ENCODE measurements at regions not wholly inside any gene's neighbourhood (a gene's known extent, or its start where the extent isn't known, plus 50 kb on each side); places are given as distances from the start of the nearest gene placed in this dataset.
"Not testable (repeated sequence)": the region's sequence is repeated elsewhere in the genome, so short reads cannot be mapped to it uniquely, and the experiment has no call there.

- FAIRE-seq (no peak), DNase-seq (ENCODE audit: insufficient read length, low spot score) (no peak)
Observed at GRCh38 chr9:110077925-110078324, 130.0 kb downstream of the C9orf152 start.

GRCh38 chr9:110078604-110079003, 129.4 kb downstream of the C9orf152 start:
- no peak for DNase-seq (ENCODE audit: insufficient read length, low spot score)
- FAIRE-seq = no peak

- DNase-seq (ENCODE audit: insufficient read length, low spot score) = no peak
Observed at GRCh38 chr9:110081395-110081794, 126.6 kb downstream of the C9orf152 start.

GRCh38 chr9:110083866-110084265, 124.1 kb downstream of the C9orf152 start:
- no peak for FAIRE-seq
- DNase-seq (ENCODE audit: insufficient read length, low spot score) = no peak

More at GRCh38 chr9:110081395-110081794, 126.6 kb downstream of the C9orf152 start:
- FAIRE-seq = no peak

GRCh38 chr9:110086537-110086936, 121.4 kb downstream of the C9orf152 start:
- no peak for FAIRE-seq

GRCh38 chr9:110087605-110088004, 120.4 kb downstream of the C9orf152 start:
- DNase-seq (ENCODE audit: insufficient read length, low spot score) (no peak), FAIRE-seq (no peak)

More at GRCh38 chr9:110086537-110086936, 121.4 kb downstream of the C9orf152 start:
- no peak for DNase-seq (ENCODE audit: insufficient read length, low spot score)

- DNase-seq (ENCODE audit: insufficient read length, low spot score) = no peak
- FAIRE-seq = no peak
Observed at GRCh38 chr9:110088099-110088498, 119.9 kb downstream of the C9orf152 start.

- DNase-seq (ENCODE audit: insufficient read length, low spot score) (no peak), FAIRE-seq (no peak)
Observed at GRCh38 chr9:110089681-110090370, 118.1 kb downstream of the C9orf152 start.

- no peak for DNase-seq (ENCODE audit: insufficient read length, low spot score)
- FAIRE-seq = no peak
Observed at GRCh38 chr9:110092792-110093191, 115.2 kb downstream of the C9orf152 start.

GRCh38 chr9:110093417-110093816, 114.5 kb downstream of the C9orf152 start:
- no peak for FAIRE-seq
- DNase-seq (ENCODE audit: insufficient read length, low spot score) = no peak

- FAIRE-seq (no peak), DNase-seq (ENCODE audit: insufficient read length, low spot score) (no peak)
Observed at GRCh38 chr9:110093871-110094270, 114.1 kb downstream of the C9orf152 start.

- DNase-seq (ENCODE audit: insufficient read length, low spot score) = no peak
- no peak for FAIRE-seq
Observed at GRCh38 chr9:110095161-110095595, 112.8 kb downstream of the C9orf152 start.

- DNase-seq (ENCODE audit: insufficient read length, low spot score) (no peak), FAIRE-seq (no peak)
Observed at GRCh38 chr9:110095776-110096175, 112.2 kb downstream of the C9orf152 start.

- FAIRE-seq; DNase-seq (ENCODE audit: insufficient read length, low spot score): not testable (repeated sequence)
Observed at GRCh38 chr9:110096674-110097073, 111.3 kb downstream of the C9orf152 start.

- no peak for FAIRE-seq
- DNase-seq (ENCODE audit: insufficient read length, low spot score) = no peak
Observed at GRCh38 chr9:110099236-110100095, 108.5 kb downstream of the C9orf152 start.

- DNase-seq (ENCODE audit: insufficient read length, low spot score) (no peak), FAIRE-seq (no peak)
Observed at GRCh38 chr9:110101531-110102161, 106.3 kb downstream of the C9orf152 start.

- FAIRE-seq (peak; percentile 20), DNase-seq (ENCODE audit: insufficient read length, low spot score) (no peak)
Observed at GRCh38 chr9:110103257-110103656, 104.7 kb downstream of the C9orf152 start.

GRCh38 chr9:110104261-110104809, 103.6 kb downstream of the C9orf152 start:
- DNase-seq (ENCODE audit: insufficient read length, low spot score) = no peak
- no peak for FAIRE-seq

- DNase-seq (ENCODE audit: insufficient read length, low spot score) (no peak), FAIRE-seq (no peak)
Observed at GRCh38 chr9:110105107-110105506, 102.9 kb downstream of the C9orf152 start.

- FAIRE-seq (no peak), DNase-seq (ENCODE audit: insufficient read length, low spot score) (no peak)
Observed at GRCh38 chr9:110106661-110107060, 101.3 kb downstream of the C9orf152 start.
